Body of pancreas (tissue), 4 donors: ENCODE measurements at regions not wholly inside any gene's neighbourhood (a gene's known extent, or its start where the extent isn't known, plus 50 kb on each side); places are given as distances from the start of the nearest gene placed in this dataset.

Experiments
- CTCF ChIP-seq, 7 experiments: fragments of 450-650 bp in 4 of 7; fragments of 200-600 bp in 3 of 7; sonication (generic) in 3 of 7; IDR thresholded peaks; one replicate each; pipeline ENCODE4 v1.5.1; 2016 to 2019; ENCODE audit warnings: antibody characterized with exemption in 7 of 7
- POLR2A ChIP-seq, 3 donors: fragments of 450-650 bp; IDR thresholded peaks; one replicate each; pipeline ENCODE4 v1.6.1; 2016; ENCODE audit warnings: antibody characterized with exemption in 3 of 3, mild to moderate bottlenecking in 2 of 3

- TF ChIP-seq CTCF (IDR thresholded peaks at IDR 0.05): no peak
- TF ChIP-seq POLR2A (IDR thresholded peaks at IDR 0.05): no peak
Observed at GRCh38 chr9:90365666-90366065, 277.0 kb downstream of the DIRAS2 start.
